HG02798 (cell line): ENCODE measurements at regions not wholly inside any gene's neighbourhood (a gene's known extent, or its start where the extent isn't known, plus 50 kb on each side); places are given as distances from the start of the nearest gene placed in this dataset.
"Not testable (repeated sequence)": the region's sequence is repeated elsewhere in the genome, so short reads cannot be mapped to it uniquely, and the experiment has no call there.

Experiments used
- ATAC-seq: cut with Tn5 transposase; IDR thresholded peaks from one replicate; pipeline ENCODE4 v1.9.1; 2021; ENCODE audit warnings: mild to moderate bottlenecking; ENCODE audit not compliant: unreplicated experiment, poor library complexity

GRCh38 chr6:140185991-140186390 lies 811.5 kb upstream of the CITED2 start:
- no peak for ATAC-seq

DNA sequence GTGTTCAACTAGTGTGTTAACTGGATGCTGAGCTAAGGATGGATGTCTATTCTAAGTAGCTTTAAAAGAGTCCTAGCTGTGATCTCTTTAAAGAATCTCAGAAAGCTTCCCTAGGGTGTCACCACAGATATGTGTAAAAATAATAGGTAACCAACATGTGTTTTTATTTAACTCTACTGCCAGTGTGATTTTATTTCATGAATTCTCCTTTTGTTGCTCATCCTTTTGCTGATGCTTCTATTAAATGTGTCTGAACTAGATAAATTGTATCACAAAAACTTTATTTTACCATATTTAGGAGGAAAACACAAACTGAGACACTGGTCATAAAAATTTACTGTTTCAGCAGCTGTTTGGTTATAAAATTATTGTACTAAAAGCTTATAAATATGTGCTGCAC lies 809.4 kb upstream of the CITED2 start:
- ATAC-seq: no peak

- ATAC-seq: no peak
These were observed 808.4 kb upstream of the CITED2 start for GRCh38 chr6:140182821-140183220.

- no peak for ATAC-seq
These were observed 807.4 kb upstream of the CITED2 start for GRCh38 chr6:140181876-140182275.

GRCh38 chr6:140180306-140180705 lies 805.9 kb upstream of the CITED2 start:
- no peak for ATAC-seq

DNA sequence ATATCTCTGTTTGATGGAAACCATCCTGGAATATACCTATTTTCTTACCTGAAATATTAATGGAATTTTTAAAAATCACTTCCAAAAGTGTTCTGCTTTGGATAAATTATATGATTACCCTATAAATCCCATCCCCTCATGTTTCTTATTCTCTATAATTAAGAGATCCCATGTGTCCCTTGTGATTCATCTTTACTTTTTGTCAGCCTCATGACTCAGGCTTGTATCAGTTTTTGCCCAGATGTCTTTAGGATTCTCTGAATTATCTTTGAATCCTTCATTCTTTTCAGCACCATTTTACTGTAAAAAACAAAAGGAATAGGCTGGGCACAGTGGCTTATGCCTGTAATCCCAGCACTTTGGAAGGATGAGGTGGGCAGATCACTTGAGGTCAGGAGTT lies 804.5 kb upstream of the CITED2 start:
- ATAC-seq: no peak

DNA sequence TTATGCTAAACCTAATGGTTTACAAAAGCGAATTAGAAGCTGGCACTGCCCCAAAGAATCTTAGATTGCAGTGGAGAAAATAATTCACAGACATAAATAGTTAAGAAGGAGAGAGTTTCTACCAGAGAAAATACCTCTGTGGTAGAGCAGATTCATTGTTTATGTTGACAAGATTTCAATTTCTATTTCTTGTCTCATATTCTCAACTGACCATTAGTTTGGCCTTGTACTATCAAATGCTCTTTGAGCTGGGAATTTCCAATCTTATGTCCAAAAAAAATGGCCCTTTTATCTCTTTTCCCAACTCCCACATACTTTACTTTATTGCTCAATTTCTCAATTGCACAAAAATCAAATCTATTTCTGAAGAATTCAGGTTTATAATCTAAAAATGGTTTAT lies 804.1 kb upstream of the CITED2 start:
- ATAC-seq: no peak

DNA sequence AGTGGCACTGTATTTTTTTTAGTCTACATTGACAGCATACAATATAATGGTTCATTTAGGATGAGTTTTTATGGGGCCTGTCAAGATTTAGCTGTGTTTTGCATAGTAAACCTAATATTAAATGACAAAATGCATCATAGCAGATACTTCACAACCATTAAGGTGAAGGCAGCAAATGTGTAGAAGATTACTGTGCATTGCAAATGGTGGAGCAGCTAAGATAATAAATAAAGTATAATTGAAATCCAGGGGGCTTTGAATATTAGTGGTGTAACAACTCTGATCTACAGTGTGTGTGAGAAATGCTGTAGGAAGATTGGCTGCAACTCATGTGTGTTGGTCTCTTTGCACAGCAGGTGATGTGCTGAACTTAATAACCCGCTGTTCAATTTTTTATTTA lies 801.9 kb upstream of the CITED2 start:
- no peak for ATAC-seq

DNA sequence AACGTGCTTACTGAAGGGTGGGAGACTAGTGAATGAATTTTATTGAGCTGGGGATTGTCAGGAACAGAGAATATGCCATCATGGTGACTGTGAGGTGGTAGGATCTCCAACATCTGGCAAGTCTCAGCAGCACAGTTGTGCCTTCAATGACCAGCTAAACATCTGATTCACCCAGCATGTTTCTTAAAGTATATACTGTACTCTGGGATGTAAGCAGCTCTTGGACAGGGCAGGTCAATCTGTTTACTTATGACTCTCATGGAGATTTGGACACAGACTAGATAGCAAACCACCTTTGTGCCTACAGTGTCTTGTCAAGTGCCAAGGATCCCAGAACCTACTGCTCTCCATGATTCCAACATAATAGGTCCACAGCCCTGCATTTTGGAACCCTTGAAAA lies 801.0 kb upstream of the CITED2 start:
- no peak for ATAC-seq

DNA sequence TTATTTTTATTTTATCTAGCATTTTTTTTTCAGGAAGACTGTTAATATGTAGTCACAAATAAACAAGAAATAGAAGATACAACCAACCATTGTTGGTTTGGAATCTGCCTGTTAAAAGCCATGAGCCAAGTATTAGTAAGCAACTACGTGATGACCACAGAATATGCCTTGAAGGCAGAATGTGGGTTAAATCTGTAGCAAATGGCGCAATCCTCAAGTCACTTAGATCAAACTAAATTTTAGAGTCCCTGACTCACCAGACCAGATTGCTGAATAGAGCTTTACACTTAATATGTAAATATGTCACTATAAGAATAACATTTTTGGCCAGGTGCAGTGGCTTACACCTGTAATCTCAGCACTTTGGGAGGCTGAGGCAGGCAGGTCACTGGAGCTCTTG lies 800.1 kb upstream of the CITED2 start:
- no peak for ATAC-seq

- no peak for ATAC-seq
These were observed 793.9 kb upstream of the CITED2 start for GRCh38 chr6:140168365-140168764.

- ATAC-seq: no peak
These were observed 786.5 kb upstream of the CITED2 start for GRCh38 chr6:140160909-140161308.

DNA sequence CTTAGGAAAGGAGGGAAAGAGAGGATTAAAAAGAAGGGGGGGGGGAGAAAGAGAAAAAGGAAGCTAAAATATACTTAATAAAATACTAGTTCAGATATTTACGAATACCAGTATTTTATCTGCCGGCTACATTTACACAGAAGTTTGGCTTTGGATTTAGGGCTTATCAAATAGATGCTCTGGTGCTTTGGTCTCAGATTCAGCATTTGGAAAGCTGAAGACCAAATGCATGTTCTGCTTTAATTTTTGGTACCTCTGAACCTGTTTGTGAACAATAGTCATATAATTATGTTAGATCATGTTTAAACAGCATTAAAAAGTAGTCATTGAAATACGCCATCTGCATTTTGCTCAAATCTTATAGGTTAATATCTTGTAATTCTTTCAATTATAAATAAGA lies 786.0 kb upstream of the CITED2 start:
- no peak for ATAC-seq

GRCh38 chr6:140156131-140156530 lies 781.7 kb upstream of the CITED2 start:
- no peak for ATAC-seq

GRCh38 chr6:140155451-140156126 lies 781.1 kb upstream of the CITED2 start:
- no peak for ATAC-seq

GRCh38 chr6:140153703-140154102 lies 779.3 kb upstream of the CITED2 start:
- ATAC-seq: no peak

- ATAC-seq: not testable (repeated sequence)
These were observed 773.7 kb upstream of the CITED2 start for GRCh38 chr6:140147825-140148814.

DNA sequence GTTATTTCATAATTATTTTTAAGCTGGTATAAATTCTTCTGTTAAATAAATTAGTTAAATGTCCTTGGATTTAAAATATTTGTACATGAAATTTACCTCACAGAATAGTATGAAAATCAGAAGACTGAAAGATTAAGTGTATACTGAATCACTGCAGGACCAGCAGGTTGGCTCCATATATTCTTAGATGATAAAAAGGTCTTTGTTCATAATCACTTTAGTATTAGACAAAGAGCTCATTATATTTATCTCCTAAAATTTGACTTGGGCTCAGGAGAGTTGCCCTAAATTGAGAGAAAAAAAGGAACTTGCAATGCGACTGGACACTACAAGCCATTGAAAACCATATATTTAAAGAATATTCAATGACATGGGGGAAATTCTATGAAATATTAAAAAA lies 766.4 kb upstream of the CITED2 start:
- ATAC-seq: no peak

GRCh38 chr6:140138311-140139010 lies 764.0 kb upstream of the CITED2 start:
- no peak for ATAC-seq

DNA sequence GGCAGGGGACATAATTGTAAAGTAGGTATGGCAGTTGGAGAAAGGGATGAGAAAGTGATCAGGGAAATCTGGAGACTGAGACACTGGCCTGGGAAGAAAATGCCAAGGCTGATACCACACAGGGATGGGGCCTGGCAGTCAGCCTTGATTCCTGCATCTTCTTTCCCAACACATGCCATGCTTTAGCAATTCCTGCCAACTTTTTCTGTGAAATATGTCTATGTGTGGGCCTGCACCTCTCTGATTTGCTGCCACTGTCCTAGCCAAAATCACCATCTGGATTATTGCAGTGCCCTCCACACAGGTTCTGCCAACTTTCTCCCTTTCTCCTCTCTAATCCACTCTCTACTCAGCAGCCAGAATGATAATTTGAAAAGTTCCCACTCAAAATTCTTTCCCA lies 759.8 kb upstream of the CITED2 start:
- ATAC-seq: no peak

GRCh38 chr6:140130074-140130473 lies 755.6 kb upstream of the CITED2 start:
- no peak for ATAC-seq
